Cardiac muscle cell (in vitro differentiated cells and primary cell): ENCODE measurements at regions not wholly inside any gene's neighbourhood (a gene's known extent, or its start where the extent isn't known, plus 50 kb on each side); places are given as distances from the start of the nearest gene placed in this dataset.

ENCODE experiments used
- DNase-seq, 2 donors: peaks; one replicate each; pipeline versions ENCODE4 v3.0.0 to v3.0.0-alpha.2; 2010 to 2017; ENCODE audit warnings: low read depth in 1 of 2, low spot score in 1 of 2
- H3K27ac ChIP-seq: fragments of 200-600 bp; sonication (generic); 2 replicates; pipeline ENCODE4 v1.5.1; 2016
- H3K27me3 ChIP-seq: fragments of 200-600 bp; sonication (generic); 2 replicates; pipeline ENCODE4 v1.6.0; 2016; ENCODE audit warnings: control low read depth
- H3K36me3 ChIP-seq: fragments of 200-600 bp; sonication (generic); 2 replicates; pipeline ENCODE4 v1.5.1; 2016; ENCODE audit warnings: control low read depth
- H3K4me1 ChIP-seq: fragments of 200-600 bp; sonication (generic); 2 replicates; pipeline ENCODE4 v1.8.1; 2017; ENCODE audit warnings: low read depth, mild to moderate bottlenecking, mixed run types
- H3K4me3 ChIP-seq: fragments of 200-600 bp; sonication (generic); 2 replicates; pipeline ENCODE4 v1.5.1; 2016; ENCODE audit warnings: mild to moderate bottlenecking
- H3K9me3 ChIP-seq: fragments of 200-600 bp; sonication (generic); 2 replicates; pipeline ENCODE4 v1.5.1; 2017; ENCODE audit warnings: low read depth, mild to moderate bottlenecking, control low read depth
- TF ChIP-seq, protein P1 (sequence below): IDR thresholded peaks from 2 replicates; pipeline ENCODE4 v1.5.1; 2012; ENCODE audit warnings: low read depth, mild to moderate bottlenecking, low read length

DNA sequence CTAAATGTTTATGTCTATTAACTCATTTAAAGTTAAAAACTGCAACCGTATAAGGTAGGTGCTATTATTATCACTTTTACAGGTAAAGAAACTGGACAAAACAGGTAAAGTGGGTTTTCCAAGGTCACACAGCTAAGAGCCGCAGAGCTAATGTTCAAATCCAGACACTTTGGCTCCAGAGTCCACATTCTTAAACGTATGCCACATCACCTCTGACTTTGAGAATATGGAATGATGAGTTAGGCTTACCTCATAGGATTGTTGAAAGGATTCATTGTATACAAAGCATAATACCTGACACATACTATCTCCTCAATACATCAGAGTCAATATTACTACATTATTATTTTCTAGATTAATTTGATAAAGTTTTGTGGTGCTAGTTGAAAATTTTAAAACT, 240.9 kb upstream of the STT3B start:
- Histone ChIP-seq H3K4me3 (no peak overlapping the region), H3K9me3 (no peaks in the 10 kb centered on the region), H3K27me3 (no peaks in the 10 kb centered on the region), H3K36me3 (no peaks in the 10 kb centered on the region), H3K27ac (no peak overlapping the region), H3K4me1 (no peaks in the 10 kb centered on the region)
- DNase-seq, result no peak
- TF ChIP-seq, protein P1, sequence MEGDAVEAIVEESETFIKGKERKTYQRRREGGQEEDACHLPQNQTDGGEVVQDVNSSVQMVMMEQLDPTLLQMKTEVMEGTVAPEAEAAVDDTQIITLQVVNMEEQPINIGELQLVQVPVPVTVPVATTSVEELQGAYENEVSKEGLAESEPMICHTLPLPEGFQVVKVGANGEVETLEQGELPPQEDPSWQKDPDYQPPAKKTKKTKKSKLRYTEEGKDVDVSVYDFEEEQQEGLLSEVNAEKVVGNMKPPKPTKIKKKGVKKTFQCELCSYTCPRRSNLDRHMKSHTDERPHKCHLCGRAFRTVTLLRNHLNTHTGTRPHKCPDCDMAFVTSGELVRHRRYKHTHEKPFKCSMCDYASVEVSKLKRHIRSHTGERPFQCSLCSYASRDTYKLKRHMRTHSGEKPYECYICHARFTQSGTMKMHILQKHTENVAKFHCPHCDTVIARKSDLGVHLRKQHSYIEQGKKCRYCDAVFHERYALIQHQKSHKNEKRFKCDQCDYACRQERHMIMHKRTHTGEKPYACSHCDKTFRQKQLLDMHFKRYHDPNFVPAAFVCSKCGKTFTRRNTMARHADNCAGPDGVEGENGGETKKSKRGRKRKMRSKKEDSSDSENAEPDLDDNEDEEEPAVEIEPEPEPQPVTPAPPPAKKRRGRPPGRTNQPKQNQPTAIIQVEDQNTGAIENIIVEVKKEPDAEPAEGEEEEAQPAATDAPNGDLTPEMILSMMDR, result no peak

DNA sequence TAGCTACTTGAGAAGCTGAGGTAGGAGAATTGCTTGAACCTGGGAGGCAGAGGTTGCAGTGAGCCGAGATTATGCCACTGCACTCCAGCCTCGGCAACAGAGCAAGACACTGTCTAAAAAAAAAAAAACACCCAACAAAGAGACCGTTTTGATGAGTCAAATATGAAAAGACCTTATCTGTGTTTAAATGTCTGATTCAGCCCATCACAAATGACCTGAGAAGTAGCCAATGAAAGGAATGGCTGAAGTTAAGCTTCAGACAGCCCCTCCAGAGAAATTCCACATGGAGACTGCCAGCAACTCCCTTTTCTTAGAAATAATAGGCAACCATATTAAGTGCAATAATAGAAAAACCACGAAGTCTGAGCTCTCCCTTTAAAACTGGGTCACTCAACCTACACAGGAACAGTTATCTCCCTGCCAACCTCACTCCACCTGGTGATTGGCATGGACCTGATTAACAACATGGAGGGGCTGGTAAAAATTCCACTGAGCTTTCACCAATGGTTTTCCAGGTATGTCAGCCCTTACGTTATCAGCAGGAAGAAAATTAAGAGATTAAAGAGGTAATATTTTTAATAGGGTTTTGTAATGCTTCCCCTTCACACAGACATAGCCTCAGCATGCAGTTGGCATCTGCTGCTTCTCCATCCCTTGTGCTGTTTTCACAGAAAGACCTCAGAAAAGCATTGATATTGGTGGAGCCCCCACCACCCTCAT, 238.1 kb upstream of the STT3B start:
- TF ChIP-seq, protein P1, result no peak
- Histone ChIP-seq H3K36me3 (no peaks in the 10 kb centered on the region), H3K9me3 (no peaks in the 10 kb centered on the region), H3K27ac (no peak overlapping the region), H3K4me3 (no peak overlapping the region), H3K27me3 (no peaks in the 10 kb centered on the region), H3K4me1 (no peaks in the 10 kb centered on the region)
- peak in 1 of 2 donors; percentile 16 for DNase-seq

DNA sequence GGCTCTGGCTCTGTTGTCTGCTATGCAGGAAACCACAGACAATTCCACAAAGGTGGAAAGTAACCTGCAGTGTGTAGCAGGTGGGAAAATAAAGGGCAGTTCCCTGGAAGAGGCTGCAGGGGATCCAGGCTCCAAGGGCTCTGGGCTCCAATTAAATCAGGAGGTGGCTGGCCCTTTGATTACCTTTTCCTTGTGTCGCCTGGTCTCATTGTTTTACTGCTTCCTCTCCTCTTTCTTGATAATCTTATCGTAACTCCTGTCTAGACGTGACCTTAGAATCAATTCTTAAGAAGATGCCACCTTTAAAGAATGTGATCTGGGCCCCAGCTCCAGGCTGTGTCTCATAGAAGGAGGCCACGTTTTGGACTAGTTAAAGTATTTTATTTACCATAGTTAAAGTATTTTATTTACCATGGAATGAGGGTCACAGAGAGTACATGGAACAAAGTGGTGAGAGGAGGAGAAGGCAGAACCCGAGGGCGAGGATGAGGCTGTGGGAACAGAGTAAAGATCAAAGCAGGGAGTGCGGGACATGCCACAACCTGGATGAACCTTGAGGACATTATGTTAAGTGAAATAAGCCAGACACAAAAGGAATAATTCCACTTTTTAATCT, 237.5 kb upstream of the STT3B start:
- Histone ChIP-seq H3K27me3 (no peaks in the 10 kb centered on the region), H3K9me3 (no peaks in the 10 kb centered on the region), H3K27ac (no peak overlapping the region), H3K36me3 (no peaks in the 10 kb centered on the region), H3K4me3 (no peak overlapping the region), H3K4me1 (no peaks in the 10 kb centered on the region)
- TF ChIP-seq, protein P1, result no peak
- no peak for DNase-seq

DNA sequence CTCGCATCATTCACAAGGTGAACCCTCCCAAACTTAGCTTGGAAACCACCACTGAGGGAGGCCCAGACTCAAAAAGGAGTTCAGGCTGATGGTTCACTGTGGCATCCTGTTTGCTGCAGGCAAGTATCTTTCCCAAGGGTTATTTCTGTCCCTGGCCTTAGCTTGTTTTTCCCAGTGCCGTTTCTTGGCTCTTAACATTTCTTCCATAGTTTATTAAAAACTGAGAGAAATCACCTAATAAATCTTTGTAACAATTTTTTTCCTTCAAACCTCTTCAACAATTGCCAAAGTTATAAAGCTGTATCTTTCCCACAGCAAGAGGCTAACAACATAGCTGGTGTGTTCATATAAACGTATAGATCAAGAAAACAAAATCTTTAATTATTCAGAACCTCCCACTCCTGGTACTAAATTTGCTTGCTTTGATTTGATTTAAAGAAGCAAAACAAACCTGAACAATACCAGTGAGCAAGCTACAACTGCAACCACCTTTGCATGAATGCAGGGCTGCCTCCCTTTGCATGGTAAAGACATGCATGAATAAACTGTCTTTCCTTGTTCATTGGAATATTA, 234.9 kb upstream of the STT3B start:
- H3K4me3 ChIP-seq, result no peak overlapping the region
- no peaks in the 10 kb centered on the region for H3K9me3 ChIP-seq
- TF ChIP-seq, protein P1, result no peak
- no peak overlapping the region for H3K27ac ChIP-seq
- no peaks in the 10 kb centered on the region for H3K27me3 ChIP-seq
- H3K36me3 ChIP-seq, result no peaks in the 10 kb centered on the region
- no peak for DNase-seq
- H3K4me1 ChIP-seq, result no peaks in the 10 kb centered on the region

DNA sequence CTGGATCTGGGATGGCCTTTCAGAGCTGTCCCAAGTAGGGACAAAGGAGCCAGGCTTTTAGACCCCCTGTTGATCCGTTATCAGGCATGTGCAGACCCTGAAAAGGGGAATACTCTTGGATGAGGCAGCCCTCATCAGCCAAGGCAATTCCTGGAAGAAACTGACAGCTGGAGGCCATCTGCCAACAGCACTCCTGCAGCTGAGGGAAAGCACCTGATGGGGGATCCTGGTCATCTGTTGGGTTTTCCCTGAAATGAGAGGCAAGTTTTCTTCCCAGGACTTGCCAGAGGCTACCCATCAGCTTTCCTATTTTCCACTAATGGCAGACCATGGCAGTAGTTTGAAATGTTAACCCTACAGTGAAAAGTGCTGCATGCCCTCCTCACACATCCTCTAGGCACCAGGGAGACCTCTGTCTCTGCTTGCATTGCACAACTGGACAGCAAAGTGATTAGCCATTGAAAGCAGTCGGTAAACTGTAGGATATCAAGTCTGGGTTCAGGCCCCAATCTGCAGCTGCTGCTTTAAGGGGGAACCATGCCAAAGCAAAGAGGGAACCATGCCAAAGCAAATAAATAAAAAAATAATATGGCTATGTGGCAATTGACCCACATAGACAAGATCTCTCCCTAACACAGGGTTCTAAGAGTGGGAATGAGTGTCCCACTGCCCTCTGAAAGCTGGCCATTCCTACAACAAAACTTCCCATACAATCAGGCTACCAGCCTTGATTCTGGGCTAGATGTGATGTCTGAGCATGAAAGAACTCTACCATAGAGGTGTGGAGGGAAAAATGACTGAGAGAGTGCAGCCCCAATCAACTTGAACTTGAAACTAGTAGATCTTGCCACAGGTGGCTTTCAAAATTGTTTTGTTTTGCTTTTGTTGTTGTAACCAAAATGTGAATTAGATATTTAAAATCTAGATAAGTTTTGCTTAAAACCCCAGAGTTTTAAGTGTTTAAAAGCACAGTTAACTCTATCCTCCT, 232.0 kb upstream of the STT3B start:
- TF ChIP-seq, protein P1, result no peak
- H3K36me3 ChIP-seq, result no peaks in the 10 kb centered on the region
- no peaks in the 10 kb centered on the region for H3K4me1 ChIP-seq
- no peaks in the 10 kb centered on the region for H3K9me3 ChIP-seq
- no peak overlapping the region for H3K27ac ChIP-seq
- H3K4me3 ChIP-seq, result no peak overlapping the region
- DNase-seq, result peak in 1 of 2 donors; percentile 30
- no peaks in the 10 kb centered on the region for H3K27me3 ChIP-seq
